Aorta (tissue), 5 donors: ENCODE measurements at regions not wholly inside any gene's neighbourhood (a gene's known extent, or its start where the extent isn't known, plus 50 kb on each side); places are given as distances from the start of the nearest gene placed in this dataset.
A peak's percentile ranks its signal among the peaks of the same experiment; 100 is the strongest.

ENCODE experiments used
- ATAC-seq: fragments of 200-7000 bp; cut with Tn5 transposase; one replicate; pipeline ENCODE4 v1.9.1; 2022; ENCODE audit warnings: moderate library complexity; ENCODE audit not compliant: low FRiP score
- DNase-seq, 2 donors: peaks; one replicate each; pipeline ENCODE4 v3.0.0-alpha.2; 2020
- H3K27ac ChIP-seq, 2 donors: one replicate each; pipeline ENCODE4 v1.5.1; 2013; ENCODE audit warnings: low read length in 2 of 2, mild to moderate bottlenecking in 2 of 2, moderate library complexity in 2 of 2, control low read depth in 1 of 2, inconsistent platforms in 1 of 2, low read depth in 1 of 2
- H3K27me3 ChIP-seq, 2 donors: one replicate each; pipeline ENCODE4 v1.6.1; 2013; ENCODE audit warnings: control low read depth in 1 of 2, low read length in 1 of 2, mild to moderate bottlenecking in 1 of 2, moderate library complexity in 1 of 2; ENCODE audit not compliant: insufficient read depth in 2 of 2, control insufficient read depth in 1 of 2
- H3K36me3 ChIP-seq, 2 donors: one replicate each; pipeline ENCODE4 v1.6.1; 2013; ENCODE audit warnings: control low read depth in 1 of 2, low read length in 1 of 2, mild to moderate bottlenecking in 1 of 2; ENCODE audit not compliant: insufficient read depth in 2 of 2, control insufficient read depth in 1 of 2
- H3K4me1 ChIP-seq, 2 donors: one replicate each; pipeline ENCODE4 v1.6.1; 2013; ENCODE audit warnings: low read length in 2 of 2, control low read depth in 1 of 2, mild to moderate bottlenecking in 1 of 2, moderate library complexity in 1 of 2; ENCODE audit not compliant: insufficient read depth in 2 of 2, control insufficient read depth in 1 of 2
- H3K4me3 ChIP-seq, 2 donors: one replicate each; pipeline ENCODE4 v1.5.1; 2013; ENCODE audit warnings: low read length in 2 of 2, control low read depth in 1 of 2, mild to moderate bottlenecking in 1 of 2
- H3K9me3 ChIP-seq: one replicate; pipeline ENCODE4 v1.6.1; 2013; ENCODE audit warnings: mild to moderate bottlenecking, low read length; ENCODE audit not compliant: control insufficient read depth
- WGBS, 2 donors: extraction: QIAGEN DNeasy Blood & Tissue Kit; methylation state at CpG; one replicate each; pipeline ENCODE4 v1.1.7; 2013; 5-methylcytosine and 5-hydroxymethylcytosine counted together
- intact Hi-C, 2 donors: fragments of 100-400 bp; cut with DNase I; formaldehyde crosslinking; loops; one replicate each; pipeline versions ENCODE4 v1.14.2 to v1.15.0; 2022
- donor health status: healthy with polysubstance abuse.
- donor health status: Bipolar disorder and iron deficiency.
- donor health status: DM: no; HTN: no; CAD: no.
- donor health status: DM: no; HTN: no; CAD: no.
- donor health status: DM: yes; HTN: yes; CAD: no.

- intact Hi-C loops, result no loop called here
- DNase-seq (no peak), ATAC-seq (peak; percentile 59)
- Histone ChIP-seq H3K9me3 (no peaks in the 10 kb centered on the region), H3K36me3 (no peaks in the 10 kb centered on the region), H3K27me3 (no peaks in the 10 kb centered on the region), H3K4me3 (no peak overlapping the region), H3K4me1 (no peaks in the 10 kb centered on the region), H3K27ac (no peak overlapping the region)
- 31 to 41% methylated on average over 5 of the region's 5 CpGs for WGBS, 2 donors
These were observed 138.3 kb upstream of the PDHA2 start for GRCh38 chr4:95701500-95702170.

GRCh38 chr4:95694411-95694810 lies 145.5 kb upstream of the PDHA2 start:
- Histone ChIP-seq H3K27ac (no peak overlapping the region), H3K27me3 (no peaks in the 10 kb centered on the region), H3K36me3 (no peaks in the 10 kb centered on the region), H3K9me3 (no peaks in the 10 kb centered on the region), H3K4me1 (no peaks in the 10 kb centered on the region), H3K4me3 (no peak overlapping the region)
- 96% methylated on average over 3 of the region's 3 CpGs for WGBS, 2 donors
- intact Hi-C loops, result no loop called here
- no peak for DNase-seq
- no peak for ATAC-seq

GRCh38 chr4:95693594-95693993 lies 144.8 kb upstream of the UNC5C start:
- H3K9me3 ChIP-seq, result no peaks in the 10 kb centered on the region
- whole genome bisulfite sequencing, 2 donors, result 48 to 61% methylated on average over 2 of the region's 2 CpGs
- no peaks in the 10 kb centered on the region for H3K27me3 ChIP-seq
- H3K4me3 ChIP-seq, result no peak overlapping the region
- no peaks in the 10 kb centered on the region for H3K4me1 ChIP-seq
- H3K36me3 ChIP-seq, result no peaks in the 10 kb centered on the region
- intact Hi-C loops, result no loop called here
- no peak for DNase-seq
- no peak for ATAC-seq
- H3K27ac ChIP-seq, result no peak overlapping the region

- no peak for DNase-seq
- no peaks in the 10 kb centered on the region for H3K4me1 ChIP-seq
- H3K4me3 ChIP-seq, result no peak overlapping the region
- no peaks in the 10 kb centered on the region for H3K9me3 ChIP-seq
- H3K27ac ChIP-seq, result no peak overlapping the region
- ATAC-seq, result no peak
- intact Hi-C loops, result no loop called here
- WGBS, 2 donors, result 26 to 38% methylated on average over 1 of the region's 1 CpG
- H3K27me3 ChIP-seq, result no peaks in the 10 kb centered on the region
- H3K36me3 ChIP-seq, result no peaks in the 10 kb centered on the region
These were observed 127.4 kb upstream of the UNC5C start for GRCh38 chr4:95676190-95676589.

- ATAC-seq (no peak), DNase-seq (no peak)
- Histone ChIP-seq H3K27me3 (no peaks in the 10 kb centered on the region), H3K9me3 (no peaks in the 10 kb centered on the region), H3K4me3 (no peak overlapping the region), H3K27ac (no peak overlapping the region), H3K4me1 (no peaks in the 10 kb centered on the region), H3K36me3 (no peaks in the 10 kb centered on the region)
- intact Hi-C loops, result no loop called here
These were observed 126.8 kb upstream of the UNC5C start for GRCh38 chr4:95675623-95676022.

- Histone ChIP-seq H3K9me3 (no peaks in the 10 kb centered on the region), H3K27ac (no peak overlapping the region), H3K4me3 (no peak overlapping the region), H3K27me3 (no peaks in the 10 kb centered on the region), H3K36me3 (no peaks in the 10 kb centered on the region), H3K4me1 (no peaks in the 10 kb centered on the region)
- DNase-seq (no peak), ATAC-seq (no peak)
- 31 to 36% methylated on average over 2 of the region's 2 CpGs for WGBS, 2 donors
- intact Hi-C loops, result no loop called here
These were observed 125.8 kb upstream of the UNC5C start for GRCh38 chr4:95674521-95674981.

- 88 to 90% methylated on average over 1 of the region's 1 CpG for WGBS, 2 donors
- Histone ChIP-seq H3K9me3 (no peaks in the 10 kb centered on the region), H3K27ac (no peak overlapping the region), H3K36me3 (no peaks in the 10 kb centered on the region), H3K4me3 (no peak overlapping the region), H3K4me1 (no peaks in the 10 kb centered on the region), H3K27me3 (no peaks in the 10 kb centered on the region)
- DNase-seq (no peak), ATAC-seq (no peak)
- intact Hi-C loops, result no loop called here
These were observed 124.0 kb upstream of the UNC5C start for GRCh38 chr4:95672811-95673210.

GRCh38 chr4:95660719-95661118 lies 111.9 kb upstream of the UNC5C start:
- Histone ChIP-seq H3K36me3 (no peaks in the 10 kb centered on the region), H3K27ac (no peak overlapping the region), H3K4me1 (no peaks in the 10 kb centered on the region), H3K4me3 (no peak overlapping the region), H3K27me3 (no peaks in the 10 kb centered on the region), H3K9me3 (no peaks in the 10 kb centered on the region)
- ATAC-seq, result no peak
- 75 to 79% methylated on average over 3 of the region's 3 CpGs for WGBS, 2 donors
- DNase-seq, result no peak
- intact Hi-C loops, result no loop called here

- 96% methylated on average over 1 of the region's 1 CpG for WGBS, 2 donors
- no peak for ATAC-seq
- no peaks in the 10 kb centered on the region for H3K4me1 ChIP-seq
These were observed 103.1 kb upstream of the UNC5C start for GRCh38 chr4:95651891-95652290.

More at GRCh38 chr4:95651891-95652290, 103.1 kb upstream of the UNC5C start:
- DNase-seq, result no peak
- no peaks in the 10 kb centered on the region for H3K36me3 ChIP-seq
- H3K9me3 ChIP-seq, result no peaks in the 10 kb centered on the region
- H3K27ac ChIP-seq, result no peak overlapping the region
- H3K4me3 ChIP-seq, result no peak overlapping the region
- intact Hi-C loops, result no loop called here
- H3K27me3 ChIP-seq, result no peaks in the 10 kb centered on the region
